IMR-90 (cell line): ENCODE measurements at regions not wholly inside any gene's neighbourhood (a gene's known extent, or its start where the extent isn't known, plus 50 kb on each side); places are given as distances from the start of the nearest gene placed in this dataset.

ENCODE experiments used
- ATAC-seq: fragments of 200-7000 bp; cut with Tn5 transposase; 2 replicates; pipeline ENCODE4 v1.9.1; 2020; ENCODE audit warnings: low read depth, mild to moderate bottlenecking, moderate library complexity
- BruUV-seq: library from RNA; stranded (reverse); fragments of 400-500 nt; replicated peaks from 2 replicates; lab custom pipeline; 2021; lab: Mats Ljungman, UMichigan
- CTCF ChIA-PET: fragments of 300-600 bp; formaldehyde crosslinking; extraction: SDS; loops from one replicate; lab custom pipeline; 2021; ENCODE audit warnings: antibody characterized with exemption; lab: Yijun Ruan, JAX
- POLR2A ChIA-PET: fragments of 300-600 bp; sonication (Branson Sonifier 250); formaldehyde crosslinking; loops from one replicate; lab custom pipeline; 2022; ENCODE audit warnings: antibody characterized with exemption; ENCODE audit not compliant: unreplicated experiment; lab: Charles Lee
- DNase-seq: peaks from one replicate; pipeline ENCODE4 v3.0.0; 2013
- H2AFZ ChIP-seq: replicated peaks from 2 replicates; pipeline ENCODE3; 2013; ENCODE audit warnings: low read length, mild to moderate bottlenecking; ENCODE audit not compliant: poor library complexity
- H2AK5ac ChIP-seq: 2 replicates; pipeline ENCODE4 v1.6.1; 2013; ENCODE audit warnings: low read depth, low read length, inconsistent platforms
- H2AK9ac ChIP-seq: replicated peaks from 2 replicates; pipeline ENCODE3; 2013; ENCODE audit warnings: mild to moderate bottlenecking, low read depth, low read length, moderate library complexity; ENCODE audit not compliant: poor library complexity
- H2BK120ac ChIP-seq: 2 replicates; pipeline ENCODE4 v1.6.1; 2013; ENCODE audit warnings: low read depth, low read length, inconsistent platforms
- H2BK15ac ChIP-seq: 3 replicates; pipeline ENCODE4 v1.6.1; 2013; ENCODE audit warnings: low read depth, low read length, inconsistent platforms
- H2BK20ac ChIP-seq: 2 replicates; pipeline ENCODE4 v1.6.1; 2013; ENCODE audit warnings: low read depth, mild to moderate bottlenecking, inconsistent platforms, low read length, moderate library complexity
- H2BK5ac ChIP-seq: 2 replicates; pipeline ENCODE4 v1.6.1; 2013; ENCODE audit warnings: mild to moderate bottlenecking, low read depth, low read length, inconsistent platforms; ENCODE audit not compliant: poor library complexity, severe bottlenecking
- H3K14ac ChIP-seq: replicated peaks from 2 replicates; pipeline ENCODE4 v1.6.1; 2013; ENCODE audit warnings: low read depth, low read length, inconsistent platforms
- H3K18ac ChIP-seq: 2 replicates; pipeline ENCODE4 v1.6.1; 2013; ENCODE audit warnings: low read depth, low read length, control low read depth
- H3K23ac ChIP-seq: 2 replicates; pipeline ENCODE4 v1.6.1; 2013; ENCODE audit warnings: low read depth, low read length, inconsistent platforms
- H3K27ac ChIP-seq: 2 replicates; pipeline ENCODE4 v1.5.1; 2013; ENCODE audit warnings: mild to moderate bottlenecking, control low read depth, low read length; ENCODE audit not compliant: insufficient read depth
- H3K27me3 ChIP-seq: 2 replicates; pipeline ENCODE4 v1.6.1; 2013; ENCODE audit warnings: low read length; ENCODE audit not compliant: control insufficient read depth, insufficient read depth
- H3K36me3 ChIP-seq: 2 replicates; pipeline ENCODE4 v1.6.1; 2013; ENCODE audit warnings: low read length, mixed read lengths; ENCODE audit not compliant: control insufficient read depth, insufficient read depth
- H3K4ac ChIP-seq: 2 replicates; pipeline ENCODE4 v1.6.1; 2013; ENCODE audit warnings: low read depth, low read length, inconsistent platforms
- H3K4me1 ChIP-seq: 2 replicates; pipeline ENCODE4 v1.6.1; 2013; ENCODE audit warnings: low read length, mixed read lengths; ENCODE audit not compliant: control insufficient read depth, insufficient read depth
- H3K4me2 ChIP-seq: 2 replicates; pipeline ENCODE4 v1.6.1; 2013; ENCODE audit warnings: low read depth, mild to moderate bottlenecking, control low read depth, low read length, moderate library complexity
- H3K4me3 ChIP-seq: 2 replicates; pipeline ENCODE4 v1.5.1; 2013; ENCODE audit warnings: low read depth, mild to moderate bottlenecking, control low read depth, low read length, moderate library complexity; ENCODE audit not compliant: insufficient read depth
- H3K56ac ChIP-seq: 2 replicates; pipeline ENCODE4 v1.6.1; 2013; ENCODE audit warnings: low read length, inconsistent platforms; ENCODE audit not compliant: insufficient read depth; ENCODE audit errors: extremely low read depth
- H3K79me1 ChIP-seq, 2 experiments: 2 replicates each; pipeline ENCODE4 v1.6.1; 2013; ENCODE audit warnings: low read length in 2 of 2, inconsistent platforms in 1 of 2, low read depth in 1 of 2
- H3K9ac ChIP-seq: 2 replicates; pipeline ENCODE4 v1.6.1; 2013; ENCODE audit warnings: low read depth, low read length, control low read depth
- H3K9me1 ChIP-seq: 2 replicates; pipeline ENCODE4 v1.6.1; 2013; ENCODE audit warnings: low read length, inconsistent platforms; ENCODE audit not compliant: insufficient read depth
- H3K9me3 ChIP-seq: 2 replicates; pipeline ENCODE4 v1.6.1; 2013; ENCODE audit warnings: low read length; ENCODE audit not compliant: control insufficient read depth, insufficient read depth
- H4K20me1 ChIP-seq: 2 replicates; pipeline ENCODE4 v1.6.1; 2013; ENCODE audit warnings: low read length, inconsistent platforms; ENCODE audit not compliant: insufficient read depth
- H4K5ac ChIP-seq: 2 replicates; pipeline ENCODE4 v1.6.1; 2013; ENCODE audit warnings: mild to moderate bottlenecking, low read depth, low read length, control low read depth
- H4K8ac ChIP-seq, 2 experiments: 2 replicates each; pipeline ENCODE4 v1.6.1; 2013; ENCODE audit warnings: low read depth in 2 of 2, low read length in 2 of 2, control low read depth in 1 of 2, inconsistent platforms in 1 of 2
- H4K91ac ChIP-seq: 2 replicates; pipeline ENCODE4 v1.6.1; 2013; ENCODE audit warnings: low read depth, low read length, inconsistent platforms; ENCODE audit not compliant: insufficient read depth
- ELK1 ChIP-seq: fragments of 150-350 bp; IDR thresholded peaks from 2 replicates; pipeline ENCODE4 v1.6.1; 2016; ENCODE audit warnings: low read depth, mild to moderate bottlenecking, low read length, moderate library complexity, borderline replicate concordance
- RAD21 ChIP-seq: IDR thresholded peaks from 2 replicates; pipeline ENCODE4 v1.6.1; 2012; ENCODE audit warnings: low read length, improper control_type of control experiment
- SMC3 ChIP-seq: fragments of 150-350 bp; IDR thresholded peaks from 2 replicates; pipeline ENCODE4 v1.6.1; 2016; ENCODE audit warnings: low read depth, mild to moderate bottlenecking, antibody characterized with exemption, low read length, moderate library complexity
- WGBS, 2 experiments: methylation state at CpG; one replicate each; pipeline versions ENCODE4 v1.1.5 to v1.1.7; 2013; ENCODE audit warnings: missing lambda C conversion rate in 2 of 2; ENCODE audit not compliant: insufficient read length in 1 of 2; ENCODE audit errors: extremely low coverage in 2 of 2; 5-methylcytosine and 5-hydroxymethylcytosine counted together
- dilution Hi-C: fragments of 300-500 bp; cut with HindIII; formaldehyde crosslinking; loops from one replicate; pipeline ENCODE4 v1.14.3; 2018; ENCODE audit warnings: low sequenced_read_pairs; ENCODE audit not compliant: unreplicated experiment
- in situ Hi-C: fragments of 300-500 bp; cut with MboI; formaldehyde crosslinking; loops from 3 replicates; pipeline ENCODE4 v1.14.3; 2019; ENCODE audit warnings: low sequenced_read_pairs, inconsistent platforms, mixed read lengths
- intact Hi-C: fragments of 100-400 bp; cut with micrococcal nuclease; formaldehyde crosslinking; loops from 2 replicates; pipeline ENCODE4 v1.10.0; 2022

- POLR2A ChIA-PET = no interaction called here
- no peak overlapping the region for H2AK5ac ChIP-seq
- no peak overlapping the region for H3K14ac ChIP-seq
- TF ChIP-seq SMC3 (no peak), ELK1 (no peak), RAD21 (no peak)
- H3K9me1 ChIP-seq = no peaks in the 10 kb centered on the region
- ATAC-seq (no peak), DNase-seq (no peak)
- H4K91ac ChIP-seq = no peak overlapping the region
- no peak overlapping the region for H2BK20ac ChIP-seq
- H3K4me2 ChIP-seq = no peak overlapping the region
- no peak overlapping the region for H4K5ac ChIP-seq
- H3K4me3 ChIP-seq = no peak overlapping the region
- H3K56ac ChIP-seq = no peak overlapping the region
- H3K36me3 ChIP-seq = no peaks in the 10 kb centered on the region
- no peaks in the 10 kb centered on the region for H3K9me3 ChIP-seq
- H2BK5ac ChIP-seq = no peak overlapping the region
- CTCF ChIA-PET = no interaction called here
- H3K27me3 ChIP-seq = no peaks in the 10 kb centered on the region
- H3K79me1 ChIP-seq = no peaks in the 10 kb centered on the region
- no peaks in the 10 kb centered on the region for H3K4me1 ChIP-seq
- no peaks in the 10 kb centered on the region for H4K20me1 ChIP-seq
- no peak overlapping the region for H2BK15ac ChIP-seq
- H3K18ac ChIP-seq = no peak overlapping the region
- BruUV-seq = no TSS peak
- in situ Hi-C loops (no loop called here), dilution Hi-C loops (no loop called here), intact Hi-C loops (loop anchor here (10.0 kb wide), 1 partner anchor 381 kb away; no protein-coding TSS in a partner anchor)
- no peak overlapping the region for H3K23ac ChIP-seq
- H3K9ac ChIP-seq = no peak overlapping the region
- no peak overlapping the region for H2AFZ ChIP-seq
- no CpG with 5 or more reads among the region's 2 CpGs for WGBS, 2 experiments
- H2BK120ac ChIP-seq = no peak overlapping the region
- no peak overlapping the region for H3K4ac ChIP-seq
- no peak overlapping the region for H2AK9ac ChIP-seq
- H4K8ac ChIP-seq = no peak overlapping the region
- no peak overlapping the region for H3K27ac ChIP-seq
These were observed 201.4 kb downstream of the FZD1 start for GRCh38 chr7:91465595-91466061.
